Spinal cord (tissue), 9 donors: ENCODE measurements at regions not wholly inside any gene's neighbourhood (a gene's known extent, or its start where the extent isn't known, plus 50 kb on each side); places are given as distances from the start of the nearest gene placed in this dataset.

Experiments used
- DNase-seq, 6 donors: peaks; one replicate each; pipeline versions ENCODE4 v3.0.0 to v3.0.0-alpha.2; 2013 to 2015; ENCODE audit warnings: low spot score in 6 of 6, low read depth in 4 of 6
- H3K27ac ChIP-seq: one replicate; pipeline ENCODE4 v1.5.1; 2013; ENCODE audit warnings: low read depth, low read length, control low read depth
- H3K27me3 ChIP-seq: one replicate; pipeline ENCODE4 v1.6.1; 2013; ENCODE audit warnings: low read length; ENCODE audit not compliant: control insufficient read depth, insufficient read depth
- H3K36me3 ChIP-seq: one replicate; pipeline ENCODE4 v1.6.1; 2013; ENCODE audit warnings: low read length; ENCODE audit not compliant: control insufficient read depth, insufficient read depth
- H3K4me1 ChIP-seq: one replicate; pipeline ENCODE4 v1.6.1; 2013; ENCODE audit warnings: low read length; ENCODE audit not compliant: control insufficient read depth, insufficient read depth
- H3K4me3 ChIP-seq: one replicate; pipeline ENCODE4 v1.5.1; 2013; ENCODE audit warnings: low read depth, low read length, control low read depth
- H3K9me3 ChIP-seq: one replicate; pipeline ENCODE4 v1.6.1; 2013; ENCODE audit warnings: low read length; ENCODE audit not compliant: control insufficient read depth, insufficient read depth
- whole genome bisulfite sequencing: methylation state at CpG from one replicate; pipeline ENCODE4 v1.1.5; 2013; ENCODE audit warnings: missing lambda C conversion rate; ENCODE audit not compliant: insufficient coverage; 5-methylcytosine and 5-hydroxymethylcytosine counted together
- donor health status: healthy.

- Histone ChIP-seq H3K27ac (no peak overlapping the region), H3K4me1 (no peaks in the 10 kb centered on the region), H3K9me3 (no peaks in the 10 kb centered on the region), H3K27me3 (no peaks in the 10 kb centered on the region), H3K36me3 (no peaks in the 10 kb centered on the region), H3K4me3 (no peak overlapping the region)
- 100% methylated on average over 2 of the region's 3 CpGs for WGBS
- DNase-seq = no peak
Measured at GRCh38 chr5:130715541-130715940, 449.5 kb downstream of the HINT1 start.

GRCh38 chr5:130714200-130714599 is 450.9 kb downstream of the HINT1 start:
- Histone ChIP-seq H3K27me3 (no peaks in the 10 kb centered on the region), H3K27ac (no peak overlapping the region), H3K36me3 (no peaks in the 10 kb centered on the region), H3K4me3 (no peak overlapping the region), H3K4me1 (no peaks in the 10 kb centered on the region), H3K9me3 (no peaks in the 10 kb centered on the region)
- no CpG with 5 or more reads among the region's 1 CpG for WGBS
- no peak for DNase-seq

- H3K4me1 ChIP-seq = no peaks in the 10 kb centered on the region
- DNase-seq = no peak
- no CpG with 5 or more reads among the region's 1 CpG for WGBS
- no peaks in the 10 kb centered on the region for H3K27me3 ChIP-seq
- H3K4me3 ChIP-seq = no peak overlapping the region
- no peaks in the 10 kb centered on the region for H3K36me3 ChIP-seq
- H3K27ac ChIP-seq = no peak overlapping the region
- no peaks in the 10 kb centered on the region for H3K9me3 ChIP-seq
Measured at GRCh38 chr5:130712324-130712723, 452.7 kb downstream of the HINT1 start.

- Histone ChIP-seq H3K27me3 (no peaks in the 10 kb centered on the region), H3K9me3 (no peaks in the 10 kb centered on the region), H3K27ac (no peak overlapping the region), H3K4me3 (no peak overlapping the region), H3K36me3 (no peaks in the 10 kb centered on the region), H3K4me1 (no peaks in the 10 kb centered on the region)
- DNase-seq = no peak
- 22% methylated on average over 4 of the region's 4 CpGs for WGBS
Measured at GRCh38 chr5:130710596-130710995, 454.5 kb downstream of the HINT1 start.

- H3K27me3 ChIP-seq = no peaks in the 10 kb centered on the region
- no peaks in the 10 kb centered on the region for H3K36me3 ChIP-seq
- 95% methylated on average over 2 of the region's 3 CpGs for WGBS
- no peak overlapping the region for H3K4me3 ChIP-seq
- no peaks in the 10 kb centered on the region for H3K9me3 ChIP-seq
- no peak overlapping the region for H3K27ac ChIP-seq
- DNase-seq = peak in 1 of 6 donors; percentile 6
- no peaks in the 10 kb centered on the region for H3K4me1 ChIP-seq
Measured at GRCh38 chr5:130708754-130709153, 456.3 kb downstream of the HINT1 start.

- H3K27ac ChIP-seq = no peak overlapping the region
- H3K27me3 ChIP-seq = no peaks in the 10 kb centered on the region
- WGBS = 60% methylated on average over 1 of the region's 5 CpGs
- H3K4me3 ChIP-seq = no peak overlapping the region
- DNase-seq = no peak
- no peaks in the 10 kb centered on the region for H3K9me3 ChIP-seq
- H3K4me1 ChIP-seq = no peaks in the 10 kb centered on the region
- H3K36me3 ChIP-seq = no peaks in the 10 kb centered on the region
Measured at GRCh38 chr5:130706696-130707095, 458.4 kb downstream of the HINT1 start.

- H3K36me3 ChIP-seq = no peaks in the 10 kb centered on the region
- DNase-seq = no peak
- H3K9me3 ChIP-seq = no peaks in the 10 kb centered on the region
- H3K27me3 ChIP-seq = no peaks in the 10 kb centered on the region
- H3K4me1 ChIP-seq = no peaks in the 10 kb centered on the region
- no CpG with 5 or more reads among the region's 2 CpGs for WGBS
- H3K4me3 ChIP-seq = no peak overlapping the region
- no peak overlapping the region for H3K27ac ChIP-seq
Measured at GRCh38 chr5:130705368-130705767, 459.7 kb downstream of the HINT1 start.

GRCh38 chr5:130693509-130693908 is 471.5 kb downstream of the HINT1 start:
- Histone ChIP-seq H3K4me3 (no peak overlapping the region), H3K36me3 (no peaks in the 10 kb centered on the region), H3K27me3 (no peaks in the 10 kb centered on the region), H3K27ac (no peak overlapping the region), H3K9me3 (no peaks in the 10 kb centered on the region), H3K4me1 (no peaks in the 10 kb centered on the region)
- DNase-seq = peak in 3 of 6 donors; percentile 5 to 80 (median 20)
- no CpG with 5 or more reads among the region's 4 CpGs for WGBS

- Histone ChIP-seq H3K27me3 (no peaks in the 10 kb centered on the region), H3K4me1 (no peaks in the 10 kb centered on the region), H3K9me3 (no peaks in the 10 kb centered on the region), H3K4me3 (no peak overlapping the region), H3K27ac (no peak overlapping the region), H3K36me3 (no peaks in the 10 kb centered on the region)
- WGBS = 42% methylated on average over 1 of the region's 1 CpG
- DNase-seq = peak in 3 of 6 donors; percentile 1 to 72 (median 10)
Measured at GRCh38 chr5:130692770-130693169, 472.3 kb downstream of the HINT1 start.

- Histone ChIP-seq H3K9me3 (no peaks in the 10 kb centered on the region), H3K4me3 (no peak overlapping the region), H3K27ac (no peak overlapping the region), H3K27me3 (no peaks in the 10 kb centered on the region), H3K4me1 (no peaks in the 10 kb centered on the region), H3K36me3 (no peaks in the 10 kb centered on the region)
- WGBS = 67% methylated on average over 3 of the region's 4 CpGs
- DNase-seq = no peak
Measured at GRCh38 chr5:130689831-130690230, 475.2 kb downstream of the HINT1 start.
